IMR-90 (cell line): ENCODE measurements at regions not wholly inside any gene's neighbourhood (a gene's known extent, or its start where the extent isn't known, plus 50 kb on each side); places are given as distances from the start of the nearest gene placed in this dataset.

Experiments used
- ATAC-seq: fragments of 200-7000 bp; cut with Tn5 transposase; 2 replicates; pipeline ENCODE4 v1.9.1; 2020; ENCODE audit warnings: low read depth, mild to moderate bottlenecking, moderate library complexity
- BruUV-seq: library from RNA; stranded (reverse); fragments of 400-500 nt; replicated peaks from 2 replicates; lab custom pipeline; 2021; lab: Mats Ljungman, UMichigan
- CTCF ChIA-PET: fragments of 300-600 bp; formaldehyde crosslinking; extraction: SDS; loops from one replicate; lab custom pipeline; 2021; ENCODE audit warnings: antibody characterized with exemption; lab: Yijun Ruan, JAX
- POLR2A ChIA-PET: fragments of 300-600 bp; sonication (Branson Sonifier 250); formaldehyde crosslinking; loops from one replicate; lab custom pipeline; 2022; ENCODE audit warnings: antibody characterized with exemption; ENCODE audit not compliant: unreplicated experiment; lab: Charles Lee
- DNase-seq: peaks from one replicate; pipeline ENCODE4 v3.0.0; 2013
- H2AFZ ChIP-seq: replicated peaks from 2 replicates; pipeline ENCODE3; 2013; ENCODE audit warnings: low read length, mild to moderate bottlenecking; ENCODE audit not compliant: poor library complexity
- H2AK5ac ChIP-seq: 2 replicates; pipeline ENCODE4 v1.6.1; 2013; ENCODE audit warnings: low read depth, low read length, inconsistent platforms
- H2AK9ac ChIP-seq: replicated peaks from 2 replicates; pipeline ENCODE3; 2013; ENCODE audit warnings: mild to moderate bottlenecking, low read depth, low read length, moderate library complexity; ENCODE audit not compliant: poor library complexity
- H2BK120ac ChIP-seq: 2 replicates; pipeline ENCODE4 v1.6.1; 2013; ENCODE audit warnings: low read depth, low read length, inconsistent platforms
- H2BK15ac ChIP-seq: 3 replicates; pipeline ENCODE4 v1.6.1; 2013; ENCODE audit warnings: low read depth, low read length, inconsistent platforms
- H2BK20ac ChIP-seq: 2 replicates; pipeline ENCODE4 v1.6.1; 2013; ENCODE audit warnings: low read depth, mild to moderate bottlenecking, inconsistent platforms, low read length, moderate library complexity
- H2BK5ac ChIP-seq: 2 replicates; pipeline ENCODE4 v1.6.1; 2013; ENCODE audit warnings: mild to moderate bottlenecking, low read depth, low read length, inconsistent platforms; ENCODE audit not compliant: poor library complexity, severe bottlenecking
- H3K14ac ChIP-seq: replicated peaks from 2 replicates; pipeline ENCODE4 v1.6.1; 2013; ENCODE audit warnings: low read depth, low read length, inconsistent platforms
- H3K18ac ChIP-seq: 2 replicates; pipeline ENCODE4 v1.6.1; 2013; ENCODE audit warnings: low read depth, low read length, control low read depth
- H3K23ac ChIP-seq: 2 replicates; pipeline ENCODE4 v1.6.1; 2013; ENCODE audit warnings: low read depth, low read length, inconsistent platforms
- H3K27ac ChIP-seq: 2 replicates; pipeline ENCODE4 v1.5.1; 2013; ENCODE audit warnings: mild to moderate bottlenecking, control low read depth, low read length; ENCODE audit not compliant: insufficient read depth
- H3K27me3 ChIP-seq: 2 replicates; pipeline ENCODE4 v1.6.1; 2013; ENCODE audit warnings: low read length; ENCODE audit not compliant: control insufficient read depth, insufficient read depth
- H3K36me3 ChIP-seq: 2 replicates; pipeline ENCODE4 v1.6.1; 2013; ENCODE audit warnings: low read length, mixed read lengths; ENCODE audit not compliant: control insufficient read depth, insufficient read depth
- H3K4ac ChIP-seq: 2 replicates; pipeline ENCODE4 v1.6.1; 2013; ENCODE audit warnings: low read depth, low read length, inconsistent platforms
- H3K4me1 ChIP-seq: 2 replicates; pipeline ENCODE4 v1.6.1; 2013; ENCODE audit warnings: low read length, mixed read lengths; ENCODE audit not compliant: control insufficient read depth, insufficient read depth
- H3K4me2 ChIP-seq: 2 replicates; pipeline ENCODE4 v1.6.1; 2013; ENCODE audit warnings: low read depth, mild to moderate bottlenecking, control low read depth, low read length, moderate library complexity
- H3K4me3 ChIP-seq: 2 replicates; pipeline ENCODE4 v1.5.1; 2013; ENCODE audit warnings: low read depth, mild to moderate bottlenecking, control low read depth, low read length, moderate library complexity; ENCODE audit not compliant: insufficient read depth
- H3K56ac ChIP-seq: 2 replicates; pipeline ENCODE4 v1.6.1; 2013; ENCODE audit warnings: low read length, inconsistent platforms; ENCODE audit not compliant: insufficient read depth; ENCODE audit errors: extremely low read depth
- H3K79me1 ChIP-seq, 2 experiments: 2 replicates each; pipeline ENCODE4 v1.6.1; 2013; ENCODE audit warnings: low read length in 2 of 2, inconsistent platforms in 1 of 2, low read depth in 1 of 2
- H3K9ac ChIP-seq: 2 replicates; pipeline ENCODE4 v1.6.1; 2013; ENCODE audit warnings: low read depth, low read length, control low read depth
- H3K9me1 ChIP-seq: 2 replicates; pipeline ENCODE4 v1.6.1; 2013; ENCODE audit warnings: low read length, inconsistent platforms; ENCODE audit not compliant: insufficient read depth
- H3K9me3 ChIP-seq: 2 replicates; pipeline ENCODE4 v1.6.1; 2013; ENCODE audit warnings: low read length; ENCODE audit not compliant: control insufficient read depth, insufficient read depth
- H4K20me1 ChIP-seq: 2 replicates; pipeline ENCODE4 v1.6.1; 2013; ENCODE audit warnings: low read length, inconsistent platforms; ENCODE audit not compliant: insufficient read depth
- H4K5ac ChIP-seq: 2 replicates; pipeline ENCODE4 v1.6.1; 2013; ENCODE audit warnings: mild to moderate bottlenecking, low read depth, low read length, control low read depth
- H4K8ac ChIP-seq, 2 experiments: 2 replicates each; pipeline ENCODE4 v1.6.1; 2013; ENCODE audit warnings: low read depth in 2 of 2, low read length in 2 of 2, control low read depth in 1 of 2, inconsistent platforms in 1 of 2
- H4K91ac ChIP-seq: 2 replicates; pipeline ENCODE4 v1.6.1; 2013; ENCODE audit warnings: low read depth, low read length, inconsistent platforms; ENCODE audit not compliant: insufficient read depth
- CTCF ChIP-seq: conservative IDR thresholded peaks from 2 replicates; pipeline ENCODE4 v1.5.1; 2012; ENCODE audit warnings: mild to moderate bottlenecking, low read depth, low read length, improper control_type of control experiment
- ELK1 ChIP-seq: fragments of 150-350 bp; IDR thresholded peaks from 2 replicates; pipeline ENCODE4 v1.6.1; 2016; ENCODE audit warnings: low read depth, mild to moderate bottlenecking, low read length, moderate library complexity, borderline replicate concordance
- FOS ChIP-seq: fragments of 150-350 bp; IDR thresholded peaks from 2 replicates; pipeline ENCODE4 v1.6.1; 2016; ENCODE audit warnings: low read depth, low read length
- MAFK ChIP-seq: IDR thresholded peaks from 2 replicates; pipeline ENCODE4 v1.6.1; 2012; ENCODE audit warnings: low read depth, low read length, improper control_type of control experiment
- MXI1 ChIP-seq: IDR thresholded peaks from 2 replicates; pipeline ENCODE4 v1.6.1; 2012; ENCODE audit warnings: low read depth, mild to moderate bottlenecking, low read length, moderate library complexity, borderline replicate concordance
- NFE2L2 ChIP-seq: fragments of 150-350 bp; IDR thresholded peaks from 2 replicates; pipeline ENCODE4 v1.6.1; 2016; ENCODE audit warnings: low read depth, mild to moderate bottlenecking, low read length
- POLR2A ChIP-seq: IDR thresholded peaks from 2 replicates; pipeline ENCODE4 v1.6.1; 2012; ENCODE audit warnings: mild to moderate bottlenecking, low read depth, low read length
- RCOR1 ChIP-seq: IDR thresholded peaks from 2 replicates; pipeline ENCODE4 v1.6.1; 2012; ENCODE audit warnings: mild to moderate bottlenecking, low read length, improper control_type of control experiment; ENCODE audit not compliant: insufficient replicate concordance
- RFX5 ChIP-seq: IDR thresholded peaks from 2 replicates; pipeline ENCODE4 v1.8.0; 2012; ENCODE audit warnings: low read depth, mild to moderate bottlenecking, low read length, moderate library complexity
- SMC3 ChIP-seq: fragments of 150-350 bp; IDR thresholded peaks from 2 replicates; pipeline ENCODE4 v1.6.1; 2016; ENCODE audit warnings: low read depth, mild to moderate bottlenecking, antibody characterized with exemption, low read length, moderate library complexity
- USF2 ChIP-seq: fragments of 150-350 bp; IDR thresholded peaks from 2 replicates; pipeline ENCODE4 v1.6.1; 2017; ENCODE audit warnings: mild to moderate bottlenecking, antibody characterized with exemption, low read length, low read depth
- WGBS, 2 experiments: methylation state at CpG; one replicate each; pipeline versions ENCODE4 v1.1.5 to v1.1.7; 2013; ENCODE audit warnings: missing lambda C conversion rate in 2 of 2; ENCODE audit not compliant: insufficient read length in 1 of 2; ENCODE audit errors: extremely low coverage in 2 of 2; 5-methylcytosine and 5-hydroxymethylcytosine counted together
- dilution Hi-C: fragments of 300-500 bp; cut with HindIII; formaldehyde crosslinking; loops from one replicate; pipeline ENCODE4 v1.14.3; 2018; ENCODE audit warnings: low sequenced_read_pairs; ENCODE audit not compliant: unreplicated experiment
- in situ Hi-C: fragments of 300-500 bp; cut with MboI; formaldehyde crosslinking; loops from 3 replicates; pipeline ENCODE4 v1.14.3; 2019; ENCODE audit warnings: low sequenced_read_pairs, inconsistent platforms, mixed read lengths
- intact Hi-C: fragments of 100-400 bp; cut with micrococcal nuclease; formaldehyde crosslinking; loops from 2 replicates; pipeline ENCODE4 v1.10.0; 2022

GRCh38 chr7:41445946-41446345 is 256.9 kb downstream of the INHBA start:
- ATAC-seq (no peak), DNase-seq (no peak)
- H2BK120ac ChIP-seq: no peak overlapping the region
- H3K9me3 ChIP-seq: no peaks in the 10 kb centered on the region
- no peak overlapping the region for H3K18ac ChIP-seq
- H2AK9ac ChIP-seq: no peak overlapping the region
- no peak overlapping the region for H2BK20ac ChIP-seq
- H3K79me1 ChIP-seq: no peaks in the 10 kb centered on the region
- no CpG with 5 or more reads among the region's 3 CpGs for WGBS, 2 experiments
- no TSS peak for BruUV-seq
- intact Hi-C loops: no loop called here
- no peaks in the 10 kb centered on the region for H3K36me3 ChIP-seq
- CTCF ChIA-PET: no interaction called here
- H3K27me3 ChIP-seq: no peaks in the 10 kb centered on the region
- H3K4ac ChIP-seq: no peak overlapping the region
- H4K5ac ChIP-seq: no peak overlapping the region
- no peak overlapping the region for H2BK5ac ChIP-seq
- no peak overlapping the region for H2AK5ac ChIP-seq
- no peak overlapping the region for H3K9ac ChIP-seq
- H3K14ac ChIP-seq: no peak overlapping the region
- no peaks in the 10 kb centered on the region for H4K20me1 ChIP-seq
- H3K23ac ChIP-seq: no peak overlapping the region
- H3K56ac ChIP-seq: no peak overlapping the region
- no peak overlapping the region for H3K27ac ChIP-seq
- H2AFZ ChIP-seq: no peak overlapping the region
- no peak overlapping the region for H3K4me3 ChIP-seq
- no peaks in the 10 kb centered on the region for H3K9me1 ChIP-seq
- H3K4me2 ChIP-seq: no peak overlapping the region
- in situ Hi-C loops: no loop called here
- POLR2A ChIA-PET: no interaction called here
- dilution Hi-C loops: no loop called here
- peaks cover 3% of the 10 kb centered on the region for H3K4me1 ChIP-seq
- TF ChIP-seq CTCF: no peak
- no peak for TF ChIP-seq RCOR1
- TF ChIP-seq POLR2A: no peak
- no peak for TF ChIP-seq FOS
- no peak for TF ChIP-seq MAFK
- no peak for TF ChIP-seq USF2
- no peak for TF ChIP-seq RFX5
- TF ChIP-seq NFE2L2: no peak
- no peak for TF ChIP-seq MXI1
- no peak for TF ChIP-seq SMC3
- no peak for TF ChIP-seq ELK1
- H2BK15ac ChIP-seq: no peak overlapping the region
- H4K8ac ChIP-seq: no peak overlapping the region
- no peak overlapping the region for H4K91ac ChIP-seq
